IMR-90 (cell line): ENCODE measurements at regions not wholly inside any gene's neighbourhood (a gene's known extent, or its start where the extent isn't known, plus 50 kb on each side); places are given as distances from the start of the nearest gene placed in this dataset.

Experiments used
- ATAC-seq: fragments of 200-7000 bp; cut with Tn5 transposase; 2 replicates; pipeline ENCODE4 v1.9.1; 2020; ENCODE audit warnings: low read depth, mild to moderate bottlenecking, moderate library complexity
- BruUV-seq: library from RNA; stranded (reverse); fragments of 400-500 nt; replicated peaks from 2 replicates; lab custom pipeline; 2021; lab: Mats Ljungman, UMichigan
- CTCF ChIA-PET: fragments of 300-600 bp; formaldehyde crosslinking; extraction: SDS; loops from one replicate; lab custom pipeline; 2021; ENCODE audit warnings: antibody characterized with exemption; lab: Yijun Ruan, JAX
- POLR2A ChIA-PET: fragments of 300-600 bp; sonication (Branson Sonifier 250); formaldehyde crosslinking; loops from one replicate; lab custom pipeline; 2022; ENCODE audit warnings: antibody characterized with exemption; ENCODE audit not compliant: unreplicated experiment; lab: Charles Lee
- DNase-seq: peaks from one replicate; pipeline ENCODE4 v3.0.0; 2013
- H2AFZ ChIP-seq: replicated peaks from 2 replicates; pipeline ENCODE3; 2013; ENCODE audit warnings: low read length, mild to moderate bottlenecking; ENCODE audit not compliant: poor library complexity
- H2AK5ac ChIP-seq: 2 replicates; pipeline ENCODE4 v1.6.1; 2013; ENCODE audit warnings: low read depth, low read length, inconsistent platforms
- H2AK9ac ChIP-seq: replicated peaks from 2 replicates; pipeline ENCODE3; 2013; ENCODE audit warnings: mild to moderate bottlenecking, low read depth, low read length, moderate library complexity; ENCODE audit not compliant: poor library complexity
- H2BK120ac ChIP-seq: 2 replicates; pipeline ENCODE4 v1.6.1; 2013; ENCODE audit warnings: low read depth, low read length, inconsistent platforms
- H2BK15ac ChIP-seq: 3 replicates; pipeline ENCODE4 v1.6.1; 2013; ENCODE audit warnings: low read depth, low read length, inconsistent platforms
- H2BK20ac ChIP-seq: 2 replicates; pipeline ENCODE4 v1.6.1; 2013; ENCODE audit warnings: low read depth, mild to moderate bottlenecking, inconsistent platforms, low read length, moderate library complexity
- H2BK5ac ChIP-seq: 2 replicates; pipeline ENCODE4 v1.6.1; 2013; ENCODE audit warnings: mild to moderate bottlenecking, low read depth, low read length, inconsistent platforms; ENCODE audit not compliant: poor library complexity, severe bottlenecking
- H3K14ac ChIP-seq: replicated peaks from 2 replicates; pipeline ENCODE4 v1.6.1; 2013; ENCODE audit warnings: low read depth, low read length, inconsistent platforms
- H3K18ac ChIP-seq: 2 replicates; pipeline ENCODE4 v1.6.1; 2013; ENCODE audit warnings: low read depth, low read length, control low read depth
- H3K23ac ChIP-seq: 2 replicates; pipeline ENCODE4 v1.6.1; 2013; ENCODE audit warnings: low read depth, low read length, inconsistent platforms
- H3K27ac ChIP-seq: 2 replicates; pipeline ENCODE4 v1.5.1; 2013; ENCODE audit warnings: mild to moderate bottlenecking, control low read depth, low read length; ENCODE audit not compliant: insufficient read depth
- H3K27me3 ChIP-seq: 2 replicates; pipeline ENCODE4 v1.6.1; 2013; ENCODE audit warnings: low read length; ENCODE audit not compliant: control insufficient read depth, insufficient read depth
- H3K36me3 ChIP-seq: 2 replicates; pipeline ENCODE4 v1.6.1; 2013; ENCODE audit warnings: low read length, mixed read lengths; ENCODE audit not compliant: control insufficient read depth, insufficient read depth
- H3K4ac ChIP-seq: 2 replicates; pipeline ENCODE4 v1.6.1; 2013; ENCODE audit warnings: low read depth, low read length, inconsistent platforms
- H3K4me1 ChIP-seq: 2 replicates; pipeline ENCODE4 v1.6.1; 2013; ENCODE audit warnings: low read length, mixed read lengths; ENCODE audit not compliant: control insufficient read depth, insufficient read depth
- H3K4me2 ChIP-seq: 2 replicates; pipeline ENCODE4 v1.6.1; 2013; ENCODE audit warnings: low read depth, mild to moderate bottlenecking, control low read depth, low read length, moderate library complexity
- H3K4me3 ChIP-seq: 2 replicates; pipeline ENCODE4 v1.5.1; 2013; ENCODE audit warnings: low read depth, mild to moderate bottlenecking, control low read depth, low read length, moderate library complexity; ENCODE audit not compliant: insufficient read depth
- H3K56ac ChIP-seq: 2 replicates; pipeline ENCODE4 v1.6.1; 2013; ENCODE audit warnings: low read length, inconsistent platforms; ENCODE audit not compliant: insufficient read depth; ENCODE audit errors: extremely low read depth
- H3K79me1 ChIP-seq, 2 experiments: 2 replicates each; pipeline ENCODE4 v1.6.1; 2013; ENCODE audit warnings: low read length in 2 of 2, inconsistent platforms in 1 of 2, low read depth in 1 of 2
- H3K9ac ChIP-seq: 2 replicates; pipeline ENCODE4 v1.6.1; 2013; ENCODE audit warnings: low read depth, low read length, control low read depth
- H3K9me1 ChIP-seq: 2 replicates; pipeline ENCODE4 v1.6.1; 2013; ENCODE audit warnings: low read length, inconsistent platforms; ENCODE audit not compliant: insufficient read depth
- H3K9me3 ChIP-seq: 2 replicates; pipeline ENCODE4 v1.6.1; 2013; ENCODE audit warnings: low read length; ENCODE audit not compliant: control insufficient read depth, insufficient read depth
- H4K20me1 ChIP-seq: 2 replicates; pipeline ENCODE4 v1.6.1; 2013; ENCODE audit warnings: low read length, inconsistent platforms; ENCODE audit not compliant: insufficient read depth
- H4K5ac ChIP-seq: 2 replicates; pipeline ENCODE4 v1.6.1; 2013; ENCODE audit warnings: mild to moderate bottlenecking, low read depth, low read length, control low read depth
- H4K8ac ChIP-seq, 2 experiments: 2 replicates each; pipeline ENCODE4 v1.6.1; 2013; ENCODE audit warnings: low read depth in 2 of 2, low read length in 2 of 2, control low read depth in 1 of 2, inconsistent platforms in 1 of 2
- H4K91ac ChIP-seq: 2 replicates; pipeline ENCODE4 v1.6.1; 2013; ENCODE audit warnings: low read depth, low read length, inconsistent platforms; ENCODE audit not compliant: insufficient read depth
- BHLHE40 ChIP-seq: fragments of 150-350 bp; IDR thresholded peaks from 2 replicates; pipeline ENCODE4 v1.6.1; 2016; ENCODE audit warnings: mild to moderate bottlenecking, low read depth, low read length
- FOS ChIP-seq: fragments of 150-350 bp; IDR thresholded peaks from 2 replicates; pipeline ENCODE4 v1.6.1; 2016; ENCODE audit warnings: low read depth, low read length
- MAZ ChIP-seq: IDR thresholded peaks from 2 replicates; pipeline ENCODE4 v1.6.1; 2012; ENCODE audit warnings: low read depth, mild to moderate bottlenecking, low read length, improper control_type of control experiment, moderate library complexity, borderline replicate concordance
- POLR2A ChIP-seq: IDR thresholded peaks from 2 replicates; pipeline ENCODE4 v1.6.1; 2012; ENCODE audit warnings: mild to moderate bottlenecking, low read depth, low read length
- WGBS, 2 experiments: methylation state at CpG; one replicate each; pipeline versions ENCODE4 v1.1.5 to v1.1.7; 2013; ENCODE audit warnings: missing lambda C conversion rate in 2 of 2; ENCODE audit not compliant: insufficient read length in 1 of 2; ENCODE audit errors: extremely low coverage in 2 of 2; 5-methylcytosine and 5-hydroxymethylcytosine counted together
- dilution Hi-C: fragments of 300-500 bp; cut with HindIII; formaldehyde crosslinking; loops from one replicate; pipeline ENCODE4 v1.14.3; 2018; ENCODE audit warnings: low sequenced_read_pairs; ENCODE audit not compliant: unreplicated experiment
- in situ Hi-C: fragments of 300-500 bp; cut with MboI; formaldehyde crosslinking; loops from 3 replicates; pipeline ENCODE4 v1.14.3; 2019; ENCODE audit warnings: low sequenced_read_pairs, inconsistent platforms, mixed read lengths
- intact Hi-C: fragments of 100-400 bp; cut with micrococcal nuclease; formaldehyde crosslinking; loops from 2 replicates; pipeline ENCODE4 v1.10.0; 2022
- TF ChIP-seq, protein P1 (sequence below): conservative IDR thresholded peaks from 2 replicates; pipeline ENCODE4 v1.5.1; 2012; ENCODE audit warnings: mild to moderate bottlenecking, low read depth, low read length, improper control_type of control experiment

DNA sequence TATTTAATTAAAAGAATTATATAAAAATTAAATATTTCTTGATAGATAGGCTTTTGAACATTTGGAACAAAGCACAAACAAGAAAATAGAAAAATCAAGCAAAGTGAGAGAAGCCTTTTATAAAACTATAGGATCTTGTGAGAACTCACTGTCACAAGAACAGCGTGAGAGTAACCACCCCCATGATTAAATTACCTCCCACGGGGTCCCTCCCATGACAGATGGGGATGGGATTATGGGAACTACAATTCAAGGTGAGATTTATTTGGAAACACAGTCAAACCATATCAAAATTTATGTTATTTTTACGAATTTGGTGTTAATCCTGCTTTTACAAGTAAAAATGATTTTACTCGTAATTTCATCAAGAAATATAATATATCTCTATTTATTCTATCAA, 1136.1 kb upstream of the POT1 start:
- Histone ChIP-seq H4K8ac (no peak overlapping the region), H3K4me1 (no peaks in the 10 kb centered on the region), H3K4ac (no peak overlapping the region), H3K9me1 (no peaks in the 10 kb centered on the region), H4K91ac (no peak overlapping the region), H3K23ac (no peak overlapping the region), H2AK9ac (no peak overlapping the region), H2BK5ac (no peak overlapping the region), H3K36me3 (no peaks in the 10 kb centered on the region), H3K79me1 (no peaks in the 10 kb centered on the region), H3K56ac (no peak overlapping the region), H3K14ac (no peak overlapping the region), H2AFZ (no peak overlapping the region), H4K5ac (no peak overlapping the region), H2AK5ac (no peak overlapping the region), H2BK15ac (no peak overlapping the region), H3K18ac (no peak overlapping the region), H2BK20ac (no peak overlapping the region), H3K9me3 (no peaks in the 10 kb centered on the region), H2BK120ac (no peak overlapping the region), H3K27ac (no peak overlapping the region), H3K4me2 (no peak overlapping the region), H3K9ac (no peak overlapping the region), H3K4me3 (no peak overlapping the region), H4K20me1 (no peaks in the 10 kb centered on the region), H3K27me3 (no peaks in the 10 kb centered on the region)
- ChIA-PET POLR2A (no interaction called here), CTCF (no interaction called here)
- TF ChIP-seq POLR2A (no peak), BHLHE40 (no peak), MAZ (no peak), FOS (no peak)
- TF ChIP-seq, protein P1, sequence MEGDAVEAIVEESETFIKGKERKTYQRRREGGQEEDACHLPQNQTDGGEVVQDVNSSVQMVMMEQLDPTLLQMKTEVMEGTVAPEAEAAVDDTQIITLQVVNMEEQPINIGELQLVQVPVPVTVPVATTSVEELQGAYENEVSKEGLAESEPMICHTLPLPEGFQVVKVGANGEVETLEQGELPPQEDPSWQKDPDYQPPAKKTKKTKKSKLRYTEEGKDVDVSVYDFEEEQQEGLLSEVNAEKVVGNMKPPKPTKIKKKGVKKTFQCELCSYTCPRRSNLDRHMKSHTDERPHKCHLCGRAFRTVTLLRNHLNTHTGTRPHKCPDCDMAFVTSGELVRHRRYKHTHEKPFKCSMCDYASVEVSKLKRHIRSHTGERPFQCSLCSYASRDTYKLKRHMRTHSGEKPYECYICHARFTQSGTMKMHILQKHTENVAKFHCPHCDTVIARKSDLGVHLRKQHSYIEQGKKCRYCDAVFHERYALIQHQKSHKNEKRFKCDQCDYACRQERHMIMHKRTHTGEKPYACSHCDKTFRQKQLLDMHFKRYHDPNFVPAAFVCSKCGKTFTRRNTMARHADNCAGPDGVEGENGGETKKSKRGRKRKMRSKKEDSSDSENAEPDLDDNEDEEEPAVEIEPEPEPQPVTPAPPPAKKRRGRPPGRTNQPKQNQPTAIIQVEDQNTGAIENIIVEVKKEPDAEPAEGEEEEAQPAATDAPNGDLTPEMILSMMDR: no peak
- dilution Hi-C loops (no loop called here), in situ Hi-C loops (no loop called here), intact Hi-C loops (no loop called here)
- no CpG with 5 or more reads among the region's 4 CpGs for WGBS, 2 experiments
- no peak for ATAC-seq
- no TSS peak for BruUV-seq
- DNase-seq: no peak
